ENCODE measurements at regions not wholly inside any gene's neighbourhood (a gene's known extent, or its start where the extent isn't known, plus 50 kb on each side); places are given as distances from the start of the nearest gene placed in this dataset.

GRCh38 chr11:27229511-27230191 is 133.4 kb downstream of the CCDC34 start:
- Histone ChIP-seq H3K9me2 (no peaks in the 10 kb centered on the region), H3K4me3 (ENCODE audit: low read depth in 2 of 2, low read length in 1 of 2) (no peak overlapping the region), H3K9me3 (no peaks in the 10 kb centered on the region), H3K79me2 (ENCODE audit: insufficient read depth) (no peaks in the 10 kb centered on the region), H3F3A (replicated peaks; ENCODE audit: insufficient read depth) (no peaks in the 10 kb centered on the region), H3K4me1 (ENCODE audit: control insufficient read depth in 1 of 2, insufficient read depth in 2 of 2, low read depth in 1 of 2, low read length in 1 of 2) (peaks cover 0 to 12% of the 10 kb centered on the region in 2 experiments; a peak in 2 of 4 replicates), H3K36me3 (replicated peaks in 1 of 2; ENCODE audit: control insufficient read depth in 1 of 2, insufficient read depth in 2 of 2, low read length in 1 of 2) (no peaks in the 10 kb centered on the region), H3K9ac (no peak overlapping the region), H3K4me2 (no peak overlapping the region), H4K20me1 (ENCODE audit: insufficient read depth) (no peaks in the 10 kb centered on the region), H2AFZ (ENCODE audit: low read depth) (no peak overlapping the region), H3K27ac (ENCODE audit: low read depth in 2 of 2, low read length in 1 of 2) (no peak overlapping the region), H3K27me3 (ENCODE audit: insufficient read depth) (no peaks in the 10 kb centered on the region)
- ChIA-PET CTCF (interaction anchor here (1.4 kb wide), 1 partner anchor 12 kb away, joined by 6 read pairs; no protein-coding TSS in a partner anchor), POLR2A (no interaction called here)
- TF ChIP-seq, protein P1, sequence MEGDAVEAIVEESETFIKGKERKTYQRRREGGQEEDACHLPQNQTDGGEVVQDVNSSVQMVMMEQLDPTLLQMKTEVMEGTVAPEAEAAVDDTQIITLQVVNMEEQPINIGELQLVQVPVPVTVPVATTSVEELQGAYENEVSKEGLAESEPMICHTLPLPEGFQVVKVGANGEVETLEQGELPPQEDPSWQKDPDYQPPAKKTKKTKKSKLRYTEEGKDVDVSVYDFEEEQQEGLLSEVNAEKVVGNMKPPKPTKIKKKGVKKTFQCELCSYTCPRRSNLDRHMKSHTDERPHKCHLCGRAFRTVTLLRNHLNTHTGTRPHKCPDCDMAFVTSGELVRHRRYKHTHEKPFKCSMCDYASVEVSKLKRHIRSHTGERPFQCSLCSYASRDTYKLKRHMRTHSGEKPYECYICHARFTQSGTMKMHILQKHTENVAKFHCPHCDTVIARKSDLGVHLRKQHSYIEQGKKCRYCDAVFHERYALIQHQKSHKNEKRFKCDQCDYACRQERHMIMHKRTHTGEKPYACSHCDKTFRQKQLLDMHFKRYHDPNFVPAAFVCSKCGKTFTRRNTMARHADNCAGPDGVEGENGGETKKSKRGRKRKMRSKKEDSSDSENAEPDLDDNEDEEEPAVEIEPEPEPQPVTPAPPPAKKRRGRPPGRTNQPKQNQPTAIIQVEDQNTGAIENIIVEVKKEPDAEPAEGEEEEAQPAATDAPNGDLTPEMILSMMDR (IDR thresholded peaks at IDR 0.05), result no peak
- TF ChIP-seq RCOR1 (IDR thresholded peaks at IDR 0.05; ENCODE audit: low read length) (no peak), SIN3A (IDR thresholded peaks at IDR 0.05; ENCODE audit: borderline replicate concordance, low read depth, low read length) (no peak), RXRA (IDR thresholded peaks at IDR 0.05; ENCODE audit: borderline replicate concordance, low read depth) (no peak), YY1 (IDR thresholded peaks at IDR 0.05; ENCODE audit: low read depth) (no peak), TEAD4 (IDR thresholded peaks at IDR 0.05; ENCODE audit: borderline replicate concordance, insufficient read depth) (no peak)
- DNase-seq, result no peak
- 80% methylated on average over 2 of the region's 2 CpGs for WGBS (ENCODE audit: low lambda C conversion rate)

DNA sequence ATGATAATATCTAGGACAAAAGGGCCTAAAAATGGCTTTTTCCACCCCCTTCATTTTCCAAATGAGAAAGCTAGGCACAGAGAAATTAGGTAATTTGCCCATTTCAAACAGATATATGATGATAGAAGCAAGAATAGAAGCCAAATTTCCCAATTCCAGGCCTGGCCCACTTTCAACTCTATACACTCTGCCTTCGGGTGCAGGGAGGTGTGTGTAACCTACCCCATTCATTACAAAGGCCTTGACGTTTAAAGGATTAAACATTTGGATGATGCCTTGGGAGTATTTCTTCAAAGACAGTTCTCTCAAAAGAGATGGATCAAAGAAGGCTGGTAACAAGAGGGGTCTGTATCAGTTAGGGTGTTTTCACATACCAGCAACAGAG is 134.1 kb downstream of the CCDC34 start:
- Histone ChIP-seq H3K27ac (ENCODE audit: low read depth in 2 of 2, low read length in 1 of 2) (no peak overlapping the region), H3K4me2 (no peak overlapping the region), H3K36me3 (replicated peaks in 1 of 2; ENCODE audit: control insufficient read depth in 1 of 2, insufficient read depth in 2 of 2, low read length in 1 of 2) (no peaks in the 10 kb centered on the region), H3K9me3 (no peaks in the 10 kb centered on the region), H3K79me2 (ENCODE audit: insufficient read depth) (no peaks in the 10 kb centered on the region), H3K4me3 (ENCODE audit: low read depth in 2 of 2, low read length in 1 of 2) (no peak overlapping the region), H3K9me2 (no peaks in the 10 kb centered on the region), H4K20me1 (ENCODE audit: insufficient read depth) (no peaks in the 10 kb centered on the region), H3K9ac (no peak overlapping the region), H3K27me3 (ENCODE audit: insufficient read depth) (no peaks in the 10 kb centered on the region), H3K4me1 (ENCODE audit: control insufficient read depth in 1 of 2, insufficient read depth in 2 of 2, low read depth in 1 of 2, low read length in 1 of 2) (peaks cover 0 to 5% of the 10 kb centered on the region in 2 experiments; a peak in 2 of 4 replicates), H2AFZ (ENCODE audit: low read depth) (no peak overlapping the region), H3F3A (replicated peaks; ENCODE audit: insufficient read depth) (no peaks in the 10 kb centered on the region)
- ChIA-PET CTCF (interaction anchor here (1.1 kb wide), 1 partner anchor 17 kb away, joined by 3 read pairs; no protein-coding TSS in a partner anchor), POLR2A (no interaction called here)
- 96% methylated on average over 2 of the region's 2 CpGs for WGBS (ENCODE audit: low lambda C conversion rate)
- TF ChIP-seq CHD2 (IDR thresholded peaks at IDR 0.05; ENCODE audit: low read length, partially characterized antibody) (no peak), MEF2A (IDR thresholded peaks at IDR 0.05; ENCODE audit: borderline replicate concordance, low read depth) (no peak), MXI1 (IDR thresholded peaks at IDR 0.05; ENCODE audit: low read depth, low read length) (no peak), RAD21 (IDR thresholded peaks at IDR 0.05; ENCODE audit: low read length) (no peak), POLR2AphosphoS5 (IDR thresholded peaks at IDR 0.05; ENCODE audit: low read depth, low read length) (no peak), YY1 (IDR thresholded peaks at IDR 0.05; ENCODE audit: low read depth) (no peak), RXRA (IDR thresholded peaks at IDR 0.05; ENCODE audit: borderline replicate concordance, low read depth) (no peak), SIN3A (IDR thresholded peaks at IDR 0.05; ENCODE audit: borderline replicate concordance, low read depth, low read length) (no peak)
- TF ChIP-seq, protein P2, sequence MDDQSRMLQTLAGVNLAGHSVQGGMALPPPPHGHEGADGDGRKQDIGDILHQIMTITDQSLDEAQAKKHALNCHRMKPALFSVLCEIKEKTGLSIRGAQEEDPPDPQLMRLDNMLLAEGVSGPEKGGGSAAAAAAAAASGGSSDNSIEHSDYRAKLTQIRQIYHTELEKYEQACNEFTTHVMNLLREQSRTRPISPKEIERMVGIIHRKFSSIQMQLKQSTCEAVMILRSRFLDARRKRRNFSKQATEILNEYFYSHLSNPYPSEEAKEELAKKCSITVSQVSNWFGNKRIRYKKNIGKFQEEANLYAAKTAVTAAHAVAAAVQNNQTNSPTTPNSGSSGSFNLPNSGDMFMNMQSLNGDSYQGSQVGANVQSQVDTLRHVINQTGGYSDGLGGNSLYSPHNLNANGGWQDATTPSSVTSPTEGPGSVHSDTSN (IDR thresholded peaks at IDR 0.05), result no peak
- no peak for DNase-seq

Data from SK-N-SH (cell line).